NCI-H748 treated with DMSO at 0.1 percent for 48 hours (cell line): ENCODE measurements at regions not wholly inside any gene's neighbourhood (a gene's known extent, or its start where the extent isn't known, plus 50 kb on each side); places are given as distances from the start of the nearest gene placed in this dataset.

Experiments used
- DNase-seq: peaks from one replicate; lab custom pipeline; 2025; lab: John Stamatoyannopoulos, UW

GRCh38 chr11:91866642-91867041 is 358.0 kb upstream of the FAT3 start:
- no peak for DNase-seq

- DNase-seq = no peak
These were observed 364.0 kb upstream of the FAT3 start for GRCh38 chr11:91860661-91861060.

- DNase-seq = no peak
These were observed 365.0 kb upstream of the FAT3 start for GRCh38 chr11:91859666-91860065.

- no peak for DNase-seq
These were observed 367.4 kb upstream of the FAT3 start for GRCh38 chr11:91857179-91857578.

GRCh38 chr11:91854780-91855179 is 369.8 kb upstream of the FAT3 start:
- DNase-seq = no peak

- no peak for DNase-seq
These were observed 370.4 kb upstream of the FAT3 start for GRCh38 chr11:91854171-91854570.

- DNase-seq = no peak
These were observed 372.7 kb upstream of the FAT3 start for GRCh38 chr11:91851908-91852307.

- no peak for DNase-seq
These were observed 373.9 kb upstream of the FAT3 start for GRCh38 chr11:91850533-91851275.

GRCh38 chr11:91850021-91850420 is 374.6 kb upstream of the FAT3 start:
- DNase-seq = no peak

- no peak for DNase-seq
These were observed 378.0 kb upstream of the FAT3 start for GRCh38 chr11:91846649-91847048.

- DNase-seq = no peak
These were observed 378.6 kb upstream of the FAT3 start for GRCh38 chr11:91846002-91846401.

GRCh38 chr11:91840640-91841240 is 383.9 kb upstream of the FAT3 start:
- DNase-seq = no peak

- DNase-seq = no peak
These were observed 386.9 kb upstream of the FAT3 start for GRCh38 chr11:91837411-91838330.

- no peak for DNase-seq
These were observed 389.5 kb upstream of the FAT3 start for GRCh38 chr11:91835051-91835560.

- DNase-seq = no peak
These were observed 395.7 kb upstream of the FAT3 start for GRCh38 chr11:91828901-91829300.

GRCh38 chr11:91825777-91826176 is 398.8 kb upstream of the FAT3 start:
- no peak for DNase-seq

- no peak for DNase-seq
These were observed 401.3 kb upstream of the FAT3 start for GRCh38 chr11:91823252-91823830.

GRCh38 chr11:91822805-91823204 is 401.8 kb upstream of the FAT3 start:
- no peak for DNase-seq

- no peak for DNase-seq
These were observed 403.9 kb upstream of the FAT3 start for GRCh38 chr11:91820709-91821108.

- no peak for DNase-seq
These were observed 404.8 kb upstream of the FAT3 start for GRCh38 chr11:91819777-91820176.

- no peak for DNase-seq
These were observed 405.4 kb upstream of the FAT3 start for GRCh38 chr11:91819195-91819594.

- DNase-seq = no peak
These were observed 406.6 kb upstream of the FAT3 start for GRCh38 chr11:91817996-91818395.
